22Rv1 (cell line): ENCODE measurements at regions not wholly inside any gene's neighbourhood (a gene's known extent, or its start where the extent isn't known, plus 50 kb on each side); places are given as distances from the start of the nearest gene placed in this dataset.
"Not testable (repeated sequence)": the region's sequence is repeated elsewhere in the genome, so short reads cannot be mapped to it uniquely, and the experiment has no call there.

ENCODE experiments used
- H3K27ac ChIP-seq: fragments of 450-650 bp; 2 replicates; pipeline ENCODE4 v1.5.1; 2017
- ZFX ChIP-seq: fragments of 450-650 bp; IDR thresholded peaks from 2 replicates; pipeline ENCODE4 v1.6.1; 2017; ENCODE audit warnings: antibody characterized with exemption, borderline replicate concordance
- TF ChIP-seq, protein P1 (sequence below): fragments of 450-650 bp; IDR thresholded peaks from 2 replicates; pipeline ENCODE4 v1.5.1; 2017; ENCODE audit warnings: mild to moderate bottlenecking

- TF ChIP-seq, protein P1, sequence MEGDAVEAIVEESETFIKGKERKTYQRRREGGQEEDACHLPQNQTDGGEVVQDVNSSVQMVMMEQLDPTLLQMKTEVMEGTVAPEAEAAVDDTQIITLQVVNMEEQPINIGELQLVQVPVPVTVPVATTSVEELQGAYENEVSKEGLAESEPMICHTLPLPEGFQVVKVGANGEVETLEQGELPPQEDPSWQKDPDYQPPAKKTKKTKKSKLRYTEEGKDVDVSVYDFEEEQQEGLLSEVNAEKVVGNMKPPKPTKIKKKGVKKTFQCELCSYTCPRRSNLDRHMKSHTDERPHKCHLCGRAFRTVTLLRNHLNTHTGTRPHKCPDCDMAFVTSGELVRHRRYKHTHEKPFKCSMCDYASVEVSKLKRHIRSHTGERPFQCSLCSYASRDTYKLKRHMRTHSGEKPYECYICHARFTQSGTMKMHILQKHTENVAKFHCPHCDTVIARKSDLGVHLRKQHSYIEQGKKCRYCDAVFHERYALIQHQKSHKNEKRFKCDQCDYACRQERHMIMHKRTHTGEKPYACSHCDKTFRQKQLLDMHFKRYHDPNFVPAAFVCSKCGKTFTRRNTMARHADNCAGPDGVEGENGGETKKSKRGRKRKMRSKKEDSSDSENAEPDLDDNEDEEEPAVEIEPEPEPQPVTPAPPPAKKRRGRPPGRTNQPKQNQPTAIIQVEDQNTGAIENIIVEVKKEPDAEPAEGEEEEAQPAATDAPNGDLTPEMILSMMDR, result no peak
- TF ChIP-seq ZFX, result no peak
- H3K27ac ChIP-seq, result no peak overlapping the region
Measured at GRCh38 chr6:804771-805170, 111.8 kb upstream of the EXOC2 start.

- no peak for TF ChIP-seq ZFX
- no peak overlapping the region for H3K27ac ChIP-seq
Measured at GRCh38 chr6:804317-804716, 111.4 kb upstream of the EXOC2 start.

DNA sequence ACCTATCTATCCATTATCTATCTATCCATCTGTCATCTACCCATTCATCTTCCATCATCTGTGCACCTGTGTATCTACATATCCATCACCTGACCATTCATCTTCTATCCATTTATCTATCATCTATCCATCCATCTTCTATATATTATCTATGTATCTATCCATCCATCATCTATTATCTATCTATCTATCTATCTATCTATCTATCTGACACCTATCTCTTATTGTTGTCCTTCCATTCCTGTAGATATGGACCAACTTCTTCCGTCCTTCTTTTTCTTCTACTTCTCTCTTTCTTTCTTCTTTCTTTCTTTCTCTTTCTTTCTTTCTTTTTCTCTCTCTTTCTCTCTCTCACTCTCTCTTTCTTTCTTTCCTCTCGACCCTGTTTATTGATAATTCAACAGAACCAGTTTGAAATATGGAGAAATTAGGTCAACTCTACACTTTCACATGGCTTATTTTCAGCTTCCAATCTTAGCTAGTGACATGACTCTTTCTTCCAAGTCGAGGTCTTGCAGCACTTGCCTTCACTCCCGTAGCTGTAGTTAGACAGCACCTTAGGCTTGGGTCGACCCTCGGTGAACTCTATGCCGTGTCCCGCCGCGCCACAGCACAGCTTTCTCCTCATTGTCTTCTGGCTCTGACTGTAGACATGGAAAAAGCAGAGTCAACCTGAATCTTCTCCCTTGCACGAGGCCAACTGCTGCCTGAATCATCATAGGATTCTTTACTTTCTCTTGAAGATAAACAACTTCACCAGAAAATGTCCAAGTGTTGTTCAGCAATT, 110.4 kb upstream of the EXOC2 start:
- H3K27ac ChIP-seq, result no peak overlapping the region

DNA sequence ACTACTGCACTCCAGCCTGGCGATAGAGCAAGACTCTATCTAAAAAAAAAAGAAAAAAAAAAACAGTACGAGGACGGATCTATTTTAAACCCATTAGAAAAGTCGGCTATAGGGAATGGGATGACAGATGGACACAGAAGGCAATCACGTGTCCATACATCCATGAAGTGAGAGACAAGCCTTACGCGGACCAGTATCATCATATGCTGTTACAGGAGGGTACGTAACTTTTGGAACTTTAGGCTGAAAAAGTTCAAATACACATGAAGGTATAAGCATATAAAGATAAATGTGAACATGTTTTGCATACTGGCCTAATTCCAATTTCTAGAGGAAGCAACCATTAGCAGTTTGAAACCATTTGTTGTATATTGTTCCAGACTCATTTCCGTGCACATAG, 109.8 kb upstream of the EXOC2 start:
- H3K27ac ChIP-seq, result no peak overlapping the region
- TF ChIP-seq, protein P1, result no peak
- TF ChIP-seq ZFX, result no peak

More for the DNA sequence above, 110.4 kb upstream of the EXOC2 start:
- TF ChIP-seq, protein P1, result no peak
- no peak for TF ChIP-seq ZFX

- not testable (repeated sequence) for H3K27ac ChIP-seq
Measured at GRCh38 chr6:802223-802622, 109.3 kb upstream of the EXOC2 start.

DNA sequence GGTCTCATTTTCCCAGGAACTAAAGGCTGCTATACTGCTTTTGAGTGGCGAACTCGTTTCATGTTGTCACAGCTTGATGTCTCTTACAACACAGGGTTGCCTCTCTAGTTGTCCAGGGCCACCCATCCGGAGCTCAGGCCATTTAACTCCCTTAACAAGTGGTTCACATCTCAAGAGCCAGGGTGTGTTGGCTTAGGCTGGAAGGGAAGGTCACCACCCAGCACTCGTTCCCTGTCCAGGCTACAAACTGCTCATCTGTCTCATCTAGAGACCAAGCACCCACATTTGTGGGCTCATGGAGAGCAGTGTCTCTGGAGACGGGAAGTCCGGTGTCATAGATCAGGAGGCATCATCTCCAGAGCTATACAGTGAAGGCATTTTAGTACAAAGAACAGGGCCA, 106.8 kb upstream of the EXOC2 start:
- H3K27ac ChIP-seq, result no peak overlapping the region
- TF ChIP-seq, protein P1, result no peak
- TF ChIP-seq ZFX, result no peak

DNA sequence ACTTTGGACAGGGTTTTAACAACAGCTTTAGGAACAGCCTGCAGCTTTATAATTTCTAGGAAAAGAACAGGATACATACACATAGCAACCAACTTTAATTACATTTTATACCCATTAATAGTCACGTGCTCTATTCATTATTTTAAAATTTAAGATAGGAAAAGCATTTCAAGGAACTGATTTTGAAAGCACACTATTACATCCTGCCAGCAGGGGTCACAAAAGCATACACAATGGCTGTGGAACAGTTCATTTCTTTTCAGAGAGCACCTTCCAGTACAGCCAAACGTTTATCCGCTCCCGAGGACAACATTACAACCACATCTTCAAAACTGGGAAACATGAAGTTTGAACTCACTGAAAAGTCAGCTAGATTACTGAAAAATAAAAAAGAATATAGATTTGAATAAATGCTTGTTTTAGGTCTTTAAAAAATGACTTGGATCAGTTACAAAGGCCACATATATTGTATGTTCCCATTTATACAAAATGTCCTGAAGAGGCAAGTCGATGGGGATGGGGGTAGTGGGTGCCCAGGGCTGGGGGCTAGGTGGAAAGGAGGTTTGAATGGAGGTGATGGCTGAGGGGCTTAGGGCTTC, 104.6 kb upstream of the EXOC2 start:
- TF ChIP-seq, protein P1, result peak; percentile 78
- TF ChIP-seq ZFX, result no peak
- H3K27ac ChIP-seq, result no peak overlapping the region

DNA sequence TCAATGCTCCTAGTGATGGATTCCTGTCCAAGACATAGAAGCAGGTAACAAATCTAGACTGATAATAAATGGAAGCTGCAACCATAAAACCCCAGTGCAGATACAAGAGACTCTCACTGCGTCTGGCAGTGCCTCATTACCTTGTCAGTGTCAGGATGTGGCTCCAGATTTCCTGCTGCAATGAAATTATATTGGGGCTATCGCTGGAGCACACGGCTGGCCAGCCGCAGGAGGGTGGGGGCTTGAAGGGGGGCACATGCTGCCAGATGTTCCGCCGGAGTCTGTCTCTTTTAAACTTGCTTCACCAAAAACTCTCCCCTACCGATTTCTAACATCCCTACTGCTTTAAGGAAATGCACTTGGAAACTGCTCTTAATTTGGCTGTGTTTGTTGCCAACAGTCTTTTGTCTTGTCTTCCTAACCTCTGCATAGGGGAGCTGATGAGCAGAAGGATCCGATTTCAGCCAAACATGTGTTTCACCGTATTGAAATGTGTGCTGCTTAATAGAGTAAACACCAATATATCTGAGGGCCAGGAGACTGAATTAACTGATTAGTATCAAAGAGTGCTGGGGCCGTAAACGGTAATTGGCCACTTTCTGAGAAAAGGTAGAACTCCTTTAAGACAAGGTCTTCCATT, 102.2 kb upstream of the EXOC2 start:
- no peak for TF ChIP-seq ZFX
- TF ChIP-seq, protein P1, result no peak
- no peak overlapping the region for H3K27ac ChIP-seq
